ENCODE measurements at regions not wholly inside any gene's neighbourhood (a gene's known extent, or its start where the extent isn't known, plus 50 kb on each side); places are given as distances from the start of the nearest gene placed in this dataset.

GRCh38 chr2:78614726-78615125 is 410.8 kb upstream of the REG3G start:
- DNase-seq = no peak

GRCh38 chr2:78615956-78616355 is 409.5 kb upstream of the REG3G start:
- DNase-seq = no peak

- DNase-seq = no peak
Observed at GRCh38 chr2:78634425-78634824, 391.1 kb upstream of the REG3G start.

GRCh38 chr2:78644854-78645253 is 380.6 kb upstream of the REG3G start:
- DNase-seq = no peak

GRCh38 chr2:78646533-78647364 is 378.8 kb upstream of the REG3G start:
- DNase-seq = no peak

GRCh38 chr2:78648558-78648957 is 376.9 kb upstream of the REG3G start:
- no peak for DNase-seq

- no peak for DNase-seq
Observed at GRCh38 chr2:78654941-78655340, 370.6 kb upstream of the REG3G start.

GRCh38 chr2:78676921-78677696 is 348.4 kb upstream of the REG3G start:
- DNase-seq = no peak

GRCh38 chr2:78677774-78678173 is 347.7 kb upstream of the REG3G start:
- no peak for DNase-seq

- no peak for DNase-seq
Observed at GRCh38 chr2:78681386-78681785, 344.1 kb upstream of the REG3G start.

- DNase-seq = no peak
Observed at GRCh38 chr2:78682781-78683180, 342.7 kb upstream of the REG3G start.

- no peak for DNase-seq
Observed at GRCh38 chr2:78686625-78687153, 338.8 kb upstream of the REG3G start.

- no peak for DNase-seq
Observed at GRCh38 chr2:78699696-78700095, 325.8 kb upstream of the REG3G start.

- no peak for DNase-seq
Observed at GRCh38 chr2:78701546-78701945, 324.0 kb upstream of the REG3G start.

- DNase-seq = no peak
Observed at GRCh38 chr2:78707776-78708386, 317.6 kb upstream of the REG3G start.

- DNase-seq = no peak
Observed at GRCh38 chr2:78710632-78711375, 314.7 kb upstream of the REG3G start.

- no peak for DNase-seq
Observed at GRCh38 chr2:78715293-78715692, 310.2 kb upstream of the REG3G start.

GRCh38 chr2:78718024-78718423 is 307.5 kb upstream of the REG3G start:
- DNase-seq = no peak

GRCh38 chr2:78718473-78718872 is 307.0 kb upstream of the REG3G start:
- no peak for DNase-seq

GRCh38 chr2:78721355-78722033 is 304.0 kb upstream of the REG3G start:
- no peak for DNase-seq

- DNase-seq = no peak
Observed at GRCh38 chr2:78734221-78734620, 291.3 kb upstream of the REG3G start.

- no peak for DNase-seq
Observed at GRCh38 chr2:78739282-78739681, 286.2 kb upstream of the REG3G start.

Measured in C1 segment of cervical spinal cord (tissue), 14 donors.